SW480 (cell line): ENCODE measurements at regions not wholly inside any gene's neighbourhood (a gene's known extent, or its start where the extent isn't known, plus 50 kb on each side); places are given as distances from the start of the nearest gene placed in this dataset.
"Not testable (repeated sequence)": the region's sequence is repeated elsewhere in the genome, so short reads cannot be mapped to it uniquely, and the experiment has no call there.

ENCODE experiments used
- DNase-seq: peaks from one replicate; pipeline ENCODE4 v3.0.0-alpha.2; 2016; ENCODE audit warnings: low spot score

DNA sequence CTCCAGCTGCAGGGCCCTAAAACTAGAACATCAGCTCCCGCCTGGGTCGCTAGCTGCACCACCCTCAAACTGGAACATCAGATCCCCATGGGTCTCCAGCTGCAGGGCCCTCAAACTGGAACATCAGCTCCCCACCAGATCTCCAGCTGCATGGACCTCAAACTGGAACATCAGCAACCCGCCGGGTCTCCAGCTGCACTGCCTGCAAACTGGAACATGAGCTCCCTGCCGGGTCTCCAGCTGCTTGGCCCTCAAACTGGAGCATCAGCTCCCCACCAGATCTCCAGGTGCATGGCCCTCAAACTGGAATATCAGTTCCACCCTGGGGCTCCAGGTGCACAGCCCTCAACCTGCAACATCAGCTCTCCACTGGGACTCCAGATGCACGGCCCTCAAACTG lies 82.7 kb downstream of the TFRC start:
- DNase-seq: not testable (repeated sequence)

DNA sequence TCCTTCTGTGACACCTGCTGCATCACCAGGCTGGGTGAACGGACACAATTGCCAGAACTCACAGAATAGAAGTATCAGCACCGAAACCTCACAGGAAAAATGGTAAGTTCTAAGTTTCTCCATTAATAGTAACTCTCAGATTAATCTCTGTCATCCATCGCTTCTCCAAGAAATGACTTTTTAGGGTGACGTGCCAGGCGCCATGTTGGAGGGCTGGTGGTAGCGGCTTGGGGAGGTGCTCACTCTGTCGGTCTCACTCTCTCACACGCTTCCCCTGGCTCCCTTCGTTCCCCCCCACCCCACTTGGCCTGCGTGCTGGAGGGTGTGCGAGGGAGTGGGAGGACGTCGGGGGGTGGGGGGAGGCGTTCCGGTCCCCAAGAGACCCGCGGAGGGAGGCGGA lies 85.6 kb downstream of the TFRC start:
- not testable (repeated sequence) for DNase-seq

- peak; percentile 7 for DNase-seq
These were observed 86.0 kb upstream of the TNK2 start for GRCh38 chr3:195994343-195994742.

- not testable (repeated sequence) for DNase-seq
These were observed 85.3 kb upstream of the TNK2 start for GRCh38 chr3:195993671-195994070.

DNA sequence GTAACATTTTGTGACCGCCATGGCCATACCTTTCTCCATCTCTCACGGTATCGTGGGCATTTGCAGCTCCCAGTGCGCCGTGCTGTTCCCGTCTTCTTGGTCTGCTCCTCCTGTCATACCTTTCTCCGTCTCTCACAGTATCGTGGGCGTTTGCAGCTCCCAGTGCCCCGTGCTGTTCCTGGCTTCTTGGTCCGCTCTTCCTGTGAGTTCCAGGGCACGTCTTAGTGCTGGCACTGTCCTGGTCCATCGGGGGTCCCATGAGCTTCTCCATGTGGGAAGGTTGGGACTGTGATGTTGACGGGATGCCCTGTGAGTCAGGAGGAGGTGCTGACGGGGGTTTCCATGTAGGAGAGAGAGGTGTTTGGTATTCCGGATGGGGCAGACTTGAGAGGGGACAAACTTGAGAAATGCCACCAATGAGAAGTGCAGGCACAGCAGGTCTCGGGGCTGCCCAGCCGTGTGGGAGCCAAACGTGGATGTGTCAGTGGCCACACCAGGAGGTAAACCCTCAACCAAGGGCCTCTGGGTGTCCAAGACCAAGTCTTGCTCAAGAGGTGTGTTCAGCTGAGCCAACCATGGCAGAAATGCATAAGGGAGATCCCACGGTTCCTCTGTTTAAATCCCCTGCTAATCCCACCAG lies 84.7 kb upstream of the TNK2 start:
- not testable (repeated sequence) for DNase-seq

GRCh38 chr3:195991986-195992385 lies 83.6 kb upstream of the TNK2 start:
- not testable (repeated sequence) for DNase-seq

GRCh38 chr3:195991243-195991642 lies 82.9 kb upstream of the TNK2 start:
- DNase-seq: not testable (repeated sequence)

GRCh38 chr3:195990841-195991174 lies 82.5 kb upstream of the TNK2 start:
- DNase-seq: not testable (repeated sequence)

DNA sequence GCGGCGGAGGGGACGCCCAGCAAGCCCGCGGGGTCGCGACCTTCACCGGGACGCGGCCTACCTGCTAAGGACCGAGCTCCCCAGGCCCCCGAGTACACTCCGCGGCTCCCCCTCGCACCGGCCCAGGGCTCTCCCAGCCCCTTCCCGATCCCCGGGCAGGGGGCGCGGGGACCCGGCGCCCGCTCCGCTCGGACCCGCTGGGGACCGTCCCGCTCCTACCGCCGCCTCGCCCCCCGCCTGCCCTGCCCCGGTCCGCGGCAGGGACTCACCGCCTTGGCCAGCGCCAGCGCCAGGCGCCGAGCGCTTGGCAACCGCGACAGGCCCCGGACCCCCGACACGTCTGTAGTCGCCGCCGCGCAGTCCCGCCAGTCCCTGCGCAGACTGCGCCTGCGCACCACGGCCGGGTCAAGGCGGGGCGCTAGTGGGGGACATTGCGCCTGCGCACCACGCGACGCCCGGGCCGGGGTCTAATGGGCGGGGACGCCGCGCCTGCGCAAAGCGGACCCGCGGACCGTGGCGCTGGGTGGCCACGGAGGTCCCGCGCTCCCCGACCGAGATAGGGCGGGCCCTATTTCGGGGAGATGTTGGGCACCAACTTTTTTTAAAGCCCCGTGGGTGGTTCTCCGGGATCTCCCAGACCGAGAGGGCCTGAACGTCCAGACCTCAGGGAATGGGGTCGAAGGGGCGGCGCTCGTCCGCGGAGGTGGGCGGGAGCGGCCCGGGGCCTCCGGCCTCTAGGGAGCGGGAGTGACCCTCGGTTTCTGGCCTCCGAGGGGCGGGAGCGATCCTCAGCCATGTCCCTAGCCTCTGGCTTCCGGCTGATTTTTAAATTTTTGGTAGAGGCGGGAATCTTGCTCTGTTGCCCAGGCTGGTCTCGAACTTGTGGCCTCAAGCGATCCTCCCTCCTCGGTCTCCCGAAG lies 81.8 kb upstream of the TNK2 start:
- DNase-seq: peak; percentile 72

DNA sequence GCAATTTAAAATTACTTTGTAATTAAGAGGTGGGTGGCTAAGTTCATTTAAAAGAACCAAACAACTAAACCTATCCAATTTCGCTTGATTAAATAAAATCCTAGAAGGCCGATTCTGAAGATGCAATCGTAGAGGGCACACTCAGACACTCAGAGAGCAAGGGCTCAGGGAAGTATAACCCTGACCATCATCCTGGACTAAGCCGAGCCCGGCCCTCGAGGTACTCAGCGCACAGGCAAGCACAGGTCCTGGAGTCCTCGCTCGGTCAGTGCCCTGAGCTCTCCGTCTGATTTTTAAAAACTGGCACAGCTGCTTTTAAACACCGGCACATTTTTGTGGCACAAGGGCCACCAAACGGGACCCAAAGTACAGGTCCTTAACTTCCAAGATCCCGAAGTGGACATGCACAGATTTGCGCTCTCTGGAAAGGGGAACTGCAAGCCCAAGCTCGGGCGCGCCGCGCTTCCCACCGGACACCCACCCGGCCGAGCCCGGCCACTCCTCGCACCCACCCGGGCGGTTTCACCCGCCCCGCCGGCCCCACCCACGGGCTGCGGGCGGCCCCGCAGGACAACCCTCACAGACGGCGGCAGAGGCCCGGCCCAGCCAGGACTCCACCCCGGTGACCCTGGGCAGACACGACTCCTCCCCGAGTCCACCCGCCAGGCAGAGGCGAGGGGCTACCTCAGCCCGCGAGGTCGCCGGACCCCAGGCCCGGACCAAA lies 81.0 kb upstream of the TNK2 start:
- DNase-seq: peak; percentile 17

- not testable (repeated sequence) for DNase-seq
These were observed 80.4 kb upstream of the TNK2 start for GRCh38 chr3:195988764-195989163.

DNA sequence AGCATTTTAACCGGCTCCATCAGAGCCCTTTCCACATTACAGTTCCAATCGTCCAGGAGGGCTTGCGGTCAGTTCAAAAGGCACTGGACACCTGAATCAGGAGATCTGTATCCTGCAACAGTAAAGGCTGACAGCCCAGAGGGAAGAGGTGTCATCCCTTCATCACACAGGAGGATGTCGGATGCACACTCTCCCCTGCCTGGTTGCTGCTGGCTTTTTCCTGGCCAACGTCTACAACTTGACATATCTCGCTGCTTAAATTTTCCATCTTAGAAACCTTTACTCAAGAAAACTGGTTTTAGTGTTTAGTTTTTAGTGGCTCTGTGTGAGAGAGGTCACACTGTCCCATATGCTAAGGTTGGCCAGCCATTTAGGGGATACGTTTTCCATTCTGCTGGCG lies 78.7 kb upstream of the TNK2 start:
- DNase-seq: not testable (repeated sequence)

DNA sequence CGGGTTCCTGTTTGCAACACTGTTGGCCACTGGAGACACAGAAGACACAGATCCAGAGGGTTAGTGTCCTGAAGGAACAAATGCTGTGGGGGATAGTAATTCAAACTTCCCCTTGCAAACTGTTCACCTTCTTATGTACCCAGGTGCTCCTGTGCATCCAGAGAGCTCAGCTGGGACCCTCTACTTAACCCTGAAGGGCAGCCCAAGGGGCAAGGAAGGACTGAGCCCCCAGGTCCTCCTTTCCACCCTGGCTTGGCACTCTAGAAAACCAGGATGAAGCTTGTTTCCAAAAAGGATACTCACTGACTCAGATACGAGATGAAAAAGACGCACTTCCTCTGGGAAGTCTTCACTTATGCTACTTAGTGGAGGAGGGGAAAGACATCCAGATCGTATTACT lies 78.2 kb upstream of the TNK2 start:
- DNase-seq: not testable (repeated sequence)

DNA sequence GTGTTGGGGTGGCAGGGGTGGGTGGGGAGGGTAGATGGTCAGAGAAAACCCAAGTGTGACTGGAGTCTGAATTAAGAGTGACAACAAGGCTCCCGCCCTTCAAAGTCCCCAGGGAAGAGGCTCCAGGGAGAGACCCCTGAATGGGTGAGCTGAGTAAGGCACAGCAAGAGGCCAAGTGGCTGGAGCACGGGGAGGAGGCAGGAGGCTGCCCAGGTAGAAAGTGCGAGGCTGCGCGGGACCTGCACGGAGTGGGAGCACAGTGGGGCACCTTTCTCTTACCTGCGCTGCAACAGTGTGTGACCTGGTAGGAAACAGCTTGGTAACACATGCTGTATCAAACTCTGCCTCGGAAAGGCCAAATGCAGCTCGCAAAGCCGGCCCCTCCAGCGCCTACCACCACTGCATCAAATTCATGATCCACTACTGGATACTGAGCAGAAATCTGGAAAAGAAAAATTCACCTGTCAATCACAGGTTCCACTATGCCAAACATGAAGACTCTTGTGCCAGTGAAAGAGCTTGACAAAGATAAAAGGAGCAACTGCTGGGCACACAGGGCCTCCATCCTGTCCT lies 77.1 kb upstream of the TNK2 start:
- not testable (repeated sequence) for DNase-seq

GRCh38 chr3:195984392-195985030 lies 76.2 kb upstream of the TNK2 start:
- DNase-seq: not testable (repeated sequence)

DNA sequence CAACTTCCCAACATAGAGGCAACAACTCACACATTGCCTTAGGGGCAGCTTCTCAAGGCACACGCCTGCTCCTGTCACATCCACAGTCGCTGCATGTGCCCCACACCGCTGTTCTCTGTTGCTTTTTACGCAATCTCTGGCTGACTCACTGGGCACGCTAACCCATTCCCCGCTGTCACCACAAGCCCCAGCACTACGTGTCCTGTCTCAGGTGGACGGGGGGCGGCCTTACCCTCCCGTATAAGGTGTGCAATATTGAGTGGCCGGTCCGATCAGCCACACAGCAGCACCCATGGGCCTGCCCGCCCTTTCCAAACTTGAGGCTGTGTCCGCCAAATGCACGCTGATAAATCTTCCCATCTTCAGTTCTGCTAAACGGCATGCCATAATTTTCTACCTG lies 75.5 kb upstream of the TNK2 start:
- DNase-seq: not testable (repeated sequence)

GRCh38 chr3:195982754-195983153 lies 74.4 kb upstream of the TNK2 start:
- not testable (repeated sequence) for DNase-seq

GRCh38 chr3:195981778-195982177 lies 73.4 kb upstream of the TNK2 start:
- DNase-seq: not testable (repeated sequence)

- DNase-seq: not testable (repeated sequence)
These were observed 71.5 kb upstream of the TNK2 start for GRCh38 chr3:195979877-195980276.

DNA sequence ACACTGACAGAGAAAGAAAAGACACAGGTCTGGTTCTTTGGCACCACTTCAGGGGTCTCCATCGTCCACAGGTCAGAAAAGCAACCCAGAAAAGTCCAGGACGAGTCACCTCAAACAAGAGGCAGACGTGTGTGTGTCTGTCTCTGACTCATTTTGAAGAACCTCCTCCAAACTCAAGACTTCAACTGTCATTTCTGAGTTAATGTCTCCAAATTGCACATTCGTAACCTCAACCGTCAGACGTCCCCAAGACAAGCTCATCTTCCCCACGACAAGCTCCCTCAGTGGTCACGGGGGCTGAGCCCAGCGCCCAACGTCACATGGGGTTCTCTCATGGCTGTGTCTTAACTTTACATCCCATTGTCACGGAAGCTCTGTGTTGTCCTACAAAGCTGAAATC lies 70.2 kb upstream of the TNK2 start:
- not testable (repeated sequence) for DNase-seq

- not testable (repeated sequence) for DNase-seq
These were observed 68.5 kb upstream of the TNK2 start for GRCh38 chr3:195976876-195977275.

GRCh38 chr3:195974281-195974680 lies 65.9 kb upstream of the TNK2 start:
- not testable (repeated sequence) for DNase-seq
